ENCODE measurements at regions not wholly inside any gene's neighbourhood (a gene's known extent, or its start where the extent isn't known, plus 50 kb on each side); places are given as distances from the start of the nearest gene placed in this dataset.

GRCh38 chr3:153233986-153234385 is 72.0 kb downstream of the RAP2B start:
- intact Hi-C loops (cut with DNase I; ENCODE audit: low total_unique reads), result no loop called here
- no peak for DNase-seq
- H3K9me3 ChIP-seq, result no peaks in the 10 kb centered on the region
- H3K27me3 ChIP-seq (replicated peaks in 1 of 7), result no peaks in the 10 kb centered on the region
- H3K4me1 ChIP-seq, result peaks cover 0 to 5% (median 0%) of the 10 kb centered on the region in 6 donors
- no peak overlapping the region for H3K4me3 ChIP-seq
- no peak for TF ChIP-seq POLR2A (IDR thresholded peaks at IDR 0.05)
- TF ChIP-seq POLR2AphosphoS5 (IDR thresholded peaks at IDR 0.05), result no peak
- no peak for TF ChIP-seq CTCF (IDR thresholded peaks at IDR 0.05 in 8 of 11, conservative IDR thresholded peaks at IDR 0.05 in 3 of 11)
- H3K27ac ChIP-seq, result no peak overlapping the region
- no peaks in the 10 kb centered on the region for H3K36me3 ChIP-seq

DNA sequence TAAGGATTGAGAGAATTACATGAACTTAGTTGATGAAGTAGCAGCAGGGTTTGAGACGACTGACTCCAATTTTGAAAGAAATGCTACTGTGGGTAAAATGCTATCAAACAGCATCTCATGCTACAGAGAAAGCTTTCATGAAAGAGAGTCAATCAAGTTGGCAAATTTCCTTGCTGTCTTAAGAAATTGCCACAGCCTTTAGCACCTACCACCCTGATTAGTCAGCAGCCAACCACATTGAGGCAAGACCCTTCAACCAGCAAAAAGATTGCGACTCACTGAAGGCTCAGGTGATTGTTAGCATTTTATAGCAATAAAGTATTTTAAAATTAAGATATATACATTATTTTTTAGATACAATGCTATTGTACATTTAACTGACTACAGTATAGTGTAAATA is 80.9 kb downstream of the RAP2B start:
- DNase-seq, result no peak
- intact Hi-C loops (cut with DNase I; ENCODE audit: low total_unique reads), result no loop called here
- peaks cover 0 to 9% (median 2%) of the 10 kb centered on the region in 8 donors for H3K9me3 ChIP-seq
- no peak overlapping the region for H3K27ac ChIP-seq
- H3K4me3 ChIP-seq, result no peak overlapping the region
- H3K27me3 ChIP-seq (replicated peaks in 1 of 7), result no peaks in the 10 kb centered on the region
- no peak for TF ChIP-seq CTCF (IDR thresholded peaks at IDR 0.05 in 8 of 11, conservative IDR thresholded peaks at IDR 0.05 in 3 of 11)
- no peak for TF ChIP-seq POLR2A (IDR thresholded peaks at IDR 0.05)
- TF ChIP-seq POLR2AphosphoS5 (IDR thresholded peaks at IDR 0.05), result no peak
- H3K36me3 ChIP-seq, result no peaks in the 10 kb centered on the region
- peaks cover 0 to 11% (median 0%) of the 10 kb centered on the region in 6 donors for H3K4me1 ChIP-seq
- 44 to 80% (median 57%) methylated on average over 2 of the region's 2 CpGs for WGBS, 5 donors

DNA sequence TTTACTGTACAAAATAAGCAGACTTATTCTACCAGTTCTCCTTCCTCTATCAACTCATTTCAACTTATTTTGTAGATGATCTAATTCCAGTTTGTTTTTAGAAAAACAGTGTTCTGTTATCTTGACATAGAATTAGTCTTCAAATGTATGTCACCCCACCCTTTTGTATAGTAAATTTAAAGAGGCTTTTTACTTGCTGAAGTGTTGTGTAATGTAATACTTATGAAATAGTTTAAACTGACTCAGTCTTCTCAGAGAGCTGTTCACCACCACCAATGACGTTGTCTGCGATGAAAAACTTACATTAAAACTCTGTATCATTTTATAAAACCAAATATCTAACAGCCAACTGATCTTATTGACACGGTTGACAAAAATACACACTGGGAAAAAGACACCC is 82.9 kb downstream of the RAP2B start:
- TF ChIP-seq POLR2A (IDR thresholded peaks at IDR 0.05) (no peak), CTCF (IDR thresholded peaks at IDR 0.05 in 8 of 11, conservative IDR thresholded peaks at IDR 0.05 in 3 of 11) (no peak), POLR2AphosphoS5 (IDR thresholded peaks at IDR 0.05) (no peak)
- intact Hi-C loops (cut with DNase I; ENCODE audit: low total_unique reads), result no loop called here
- 62 to 86% (median 70%) methylated on average over 3 of the region's 3 CpGs for WGBS, 5 donors
- Histone ChIP-seq H3K4me1 (peaks cover 0 to 11% (median 0%) of the 10 kb centered on the region in 6 donors), H3K9me3 (peaks cover 0 to 9% (median 2%) of the 10 kb centered on the region in 8 donors), H3K4me3 (no peak overlapping the region), H3K36me3 (no peaks in the 10 kb centered on the region), H3K27me3 (replicated peaks in 1 of 7) (no peaks in the 10 kb centered on the region), H3K27ac (peak overlapping the region in 1 of 8 donors; percentile 11)
- DNase-seq, result no peak

GRCh38 chr3:153245661-153246060 is 83.6 kb downstream of the RAP2B start:
- Histone ChIP-seq H3K4me1 (peaks cover 0 to 11% (median 0%) of the 10 kb centered on the region in 6 donors), H3K9me3 (peaks cover 0 to 9% (median 2%) of the 10 kb centered on the region in 8 donors), H3K4me3 (no peak overlapping the region), H3K27me3 (replicated peaks in 1 of 7) (no peaks in the 10 kb centered on the region), H3K27ac (no peak overlapping the region), H3K36me3 (no peaks in the 10 kb centered on the region)
- DNase-seq, result no peak
- 90 to 98% (median 96%) methylated on average over 2 of the region's 2 CpGs for WGBS, 5 donors
- intact Hi-C loops (cut with DNase I; ENCODE audit: low total_unique reads), result no loop called here
- TF ChIP-seq POLR2AphosphoS5 (IDR thresholded peaks at IDR 0.05) (no peak), POLR2A (IDR thresholded peaks at IDR 0.05) (no peak), CTCF (IDR thresholded peaks at IDR 0.05 in 8 of 11, conservative IDR thresholded peaks at IDR 0.05 in 3 of 11) (no peak)

Data from spleen (tissue), 11 donors.